HG02571 (cell line): ENCODE measurements at regions not wholly inside any gene's neighbourhood (a gene's known extent, or its start where the extent isn't known, plus 50 kb on each side); places are given as distances from the start of the nearest gene placed in this dataset.

Experiments used
- ATAC-seq: cut with Tn5 transposase; IDR thresholded peaks from one replicate; pipeline ENCODE4 v1.9.1; 2021; ENCODE audit warnings: mild to moderate bottlenecking, moderate library complexity; ENCODE audit not compliant: unreplicated experiment

DNA sequence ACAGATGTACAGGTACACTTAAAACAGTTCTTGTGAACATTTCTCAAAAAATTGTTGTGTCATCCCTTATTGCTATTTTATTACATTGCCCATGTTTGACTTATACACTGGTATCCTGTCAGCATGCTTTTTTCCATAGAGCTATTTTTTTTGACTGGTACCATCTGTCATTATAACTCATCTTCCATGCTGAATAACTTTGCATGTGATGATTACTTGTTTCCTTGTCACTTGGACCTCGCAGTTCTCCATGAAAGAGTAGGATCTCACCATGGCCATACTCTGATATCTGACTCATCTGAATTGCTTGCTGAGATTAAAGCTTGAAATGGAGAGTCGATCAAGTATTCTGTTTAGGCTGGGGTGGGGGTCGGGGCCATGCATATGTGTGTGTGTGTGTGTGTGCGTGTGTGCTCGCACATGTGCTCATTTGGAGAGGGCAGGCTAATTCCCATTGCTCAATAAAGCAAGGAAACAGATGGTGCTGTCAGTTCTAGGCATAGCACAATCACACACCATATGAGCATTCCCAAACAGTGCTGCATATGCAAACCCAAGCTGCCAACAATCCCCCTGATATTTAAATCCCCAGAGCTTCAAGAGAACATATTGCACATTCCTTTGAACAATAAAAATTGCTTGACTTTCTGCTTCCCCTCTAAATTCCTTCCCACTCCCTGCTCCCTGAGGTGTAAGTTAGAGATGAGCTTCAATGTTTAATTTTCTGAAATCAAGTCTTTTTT is 62.9 kb downstream of the NHLRC3 start:
- no peak for ATAC-seq

DNA sequence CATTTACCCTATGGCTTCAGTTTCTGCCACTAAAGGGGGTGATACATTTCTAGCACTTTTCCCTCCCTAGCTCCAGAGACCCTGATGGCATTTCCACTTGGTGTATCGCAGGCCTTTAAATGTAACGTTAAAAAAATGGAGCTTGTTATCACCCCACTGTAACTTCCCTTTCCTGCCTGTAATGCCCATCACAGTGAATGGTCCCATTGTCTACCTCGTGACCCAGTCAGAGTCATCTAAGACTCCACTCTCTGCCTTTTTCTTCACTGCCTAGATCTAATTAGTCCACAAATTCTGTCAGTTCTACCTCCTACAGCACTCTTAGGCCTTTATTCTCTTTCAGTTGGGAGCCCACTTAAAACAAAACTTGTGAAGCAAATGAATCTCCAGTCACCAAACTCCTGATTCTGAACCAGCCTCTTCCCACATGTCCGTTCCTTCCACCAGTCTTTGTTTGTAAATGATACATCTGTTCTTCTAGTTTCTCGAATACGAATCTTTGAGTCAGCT is 64.8 kb downstream of the NHLRC3 start:
- no peak for ATAC-seq

GRCh38 chr13:39105110-39105509 is 66.9 kb downstream of the NHLRC3 start:
- ATAC-seq = no peak

DNA sequence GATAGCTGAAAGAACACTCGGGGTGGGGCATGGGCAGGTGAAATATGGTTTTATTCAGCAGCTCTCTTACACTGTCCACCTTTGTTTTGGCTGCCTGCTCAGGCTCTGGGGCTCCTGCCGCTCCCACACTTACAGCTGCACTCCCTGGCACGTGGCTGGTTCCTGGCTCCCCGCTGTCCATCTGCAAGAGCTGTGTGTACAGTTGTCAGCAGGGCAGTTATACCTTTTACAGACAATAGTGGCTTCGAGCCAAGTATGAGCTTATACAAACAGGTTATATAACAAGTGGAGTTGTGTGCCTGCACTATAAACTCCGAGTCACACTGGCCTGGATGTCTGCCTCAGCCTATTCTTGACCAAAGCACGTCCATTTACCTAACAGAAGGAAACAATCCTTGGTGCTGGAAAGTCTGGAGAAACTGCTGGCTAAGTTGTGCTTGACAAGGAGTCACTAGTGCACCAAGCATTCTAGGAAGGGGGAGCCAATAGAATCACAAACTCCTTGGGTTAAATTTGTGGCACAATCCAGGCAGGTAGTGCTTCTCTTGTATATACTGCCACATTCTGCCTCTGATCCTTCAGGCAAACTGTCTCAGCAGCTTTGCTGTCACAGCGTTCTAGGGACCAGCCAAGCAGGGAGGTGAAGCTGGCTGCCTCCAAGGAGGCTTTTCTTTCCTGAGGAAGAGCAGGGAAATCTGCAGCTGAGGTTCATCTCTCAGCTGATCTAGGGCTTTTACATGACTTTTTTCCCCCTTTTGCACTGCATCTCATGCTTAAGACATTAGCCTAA is 68.2 kb downstream of the NHLRC3 start:
- ATAC-seq = no peak

GRCh38 chr13:39107561-39107960 is 69.3 kb downstream of the NHLRC3 start:
- ATAC-seq = no peak

GRCh38 chr13:39108783-39109182 is 70.5 kb downstream of the NHLRC3 start:
- ATAC-seq = no peak

GRCh38 chr13:39110518-39111097 is 72.4 kb downstream of the NHLRC3 start:
- ATAC-seq = no peak

GRCh38 chr13:39111145-39111544 is 72.9 kb downstream of the NHLRC3 start:
- no peak for ATAC-seq

- ATAC-seq = no peak
These were observed 81.2 kb downstream of the NHLRC3 start for GRCh38 chr13:39119422-39119821.

DNA sequence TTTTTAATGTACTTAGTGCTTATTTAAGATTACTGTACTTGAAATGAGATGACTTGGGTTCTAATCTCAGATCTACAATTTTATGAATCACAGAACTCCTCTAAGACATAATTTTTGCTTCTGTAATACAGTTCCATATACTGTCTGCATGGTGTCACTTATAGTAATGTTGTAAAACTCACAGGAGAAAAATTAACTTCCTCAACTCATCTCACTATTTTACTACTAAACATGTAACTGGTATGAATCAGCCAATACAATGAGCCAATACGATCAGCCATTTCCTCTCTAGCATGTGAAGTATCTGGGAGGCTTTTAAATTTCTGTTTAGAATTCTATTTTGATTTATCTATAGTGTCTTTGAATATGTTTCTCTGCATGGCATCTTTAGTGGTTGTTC is 85.3 kb downstream of the NHLRC3 start:
- ATAC-seq = no peak

DNA sequence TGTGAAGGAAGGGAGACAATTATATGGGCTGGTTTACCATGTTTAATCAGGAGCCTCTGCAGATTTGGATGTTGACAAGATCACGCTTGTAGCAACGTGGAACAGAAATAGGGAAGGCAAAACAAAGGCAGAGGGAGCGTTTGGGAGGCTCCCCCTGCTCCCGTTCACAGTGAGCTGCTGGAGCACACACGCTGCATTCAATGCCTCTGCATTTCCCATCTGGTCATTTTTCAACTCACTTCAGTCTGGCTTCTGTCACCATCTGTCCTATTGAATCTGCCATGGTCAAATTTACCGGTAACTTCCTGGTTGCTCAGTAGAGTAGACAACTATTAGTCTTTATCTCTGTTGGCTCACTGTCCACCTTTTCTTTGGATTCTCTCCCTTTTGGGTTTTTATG is 91.0 kb downstream of the NHLRC3 start:
- ATAC-seq = no peak

DNA sequence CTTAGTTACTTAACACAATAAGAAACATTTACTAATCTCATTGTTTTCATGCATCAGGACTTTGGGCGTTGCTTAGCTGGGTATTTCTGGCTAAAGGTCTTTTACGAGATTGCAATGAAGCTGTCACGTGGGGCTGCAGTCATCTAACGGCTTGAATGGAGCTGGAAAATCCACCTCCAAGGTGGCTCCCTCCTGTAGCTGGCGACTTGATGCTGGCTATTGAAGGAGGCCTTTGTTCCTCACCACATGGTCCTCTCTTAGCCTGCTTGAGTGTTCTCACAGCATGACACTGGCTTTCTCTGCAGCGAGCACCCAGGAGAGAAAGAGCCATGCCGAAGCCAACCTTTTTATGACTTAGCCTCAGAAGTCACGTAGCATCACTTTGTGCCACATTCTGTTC is 92.0 kb downstream of the NHLRC3 start:
- no peak for ATAC-seq

- no peak for ATAC-seq
These were observed 94.3 kb downstream of the NHLRC3 start for GRCh38 chr13:39132286-39133230.

DNA sequence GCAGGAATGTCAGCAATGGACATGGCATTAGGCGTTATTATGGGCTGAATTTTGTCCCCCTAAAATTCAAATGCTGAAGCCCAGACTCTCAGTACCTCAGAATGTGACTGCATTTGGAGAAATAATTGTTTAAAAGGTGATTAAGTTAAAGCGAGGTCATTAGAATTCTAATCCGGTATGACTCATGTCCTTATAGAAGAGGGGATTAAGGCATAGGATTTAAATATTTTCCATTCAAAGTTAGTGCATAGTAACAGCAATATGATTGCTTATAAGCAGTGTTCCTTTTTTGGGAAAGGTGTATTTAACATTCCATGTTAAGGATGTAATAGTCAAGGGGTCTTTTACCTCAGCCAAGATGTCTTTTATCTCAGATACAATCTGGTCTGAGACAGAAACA is 95.5 kb downstream of the NHLRC3 start:
- ATAC-seq = no peak

GRCh38 chr13:39134574-39134973 is 96.3 kb downstream of the NHLRC3 start:
- no peak for ATAC-seq

- no peak for ATAC-seq
These were observed 106.1 kb downstream of the NHLRC3 start for GRCh38 chr13:39144391-39144790.

- no peak for ATAC-seq
These were observed 106.8 kb downstream of the NHLRC3 start for GRCh38 chr13:39144941-39145533.

DNA sequence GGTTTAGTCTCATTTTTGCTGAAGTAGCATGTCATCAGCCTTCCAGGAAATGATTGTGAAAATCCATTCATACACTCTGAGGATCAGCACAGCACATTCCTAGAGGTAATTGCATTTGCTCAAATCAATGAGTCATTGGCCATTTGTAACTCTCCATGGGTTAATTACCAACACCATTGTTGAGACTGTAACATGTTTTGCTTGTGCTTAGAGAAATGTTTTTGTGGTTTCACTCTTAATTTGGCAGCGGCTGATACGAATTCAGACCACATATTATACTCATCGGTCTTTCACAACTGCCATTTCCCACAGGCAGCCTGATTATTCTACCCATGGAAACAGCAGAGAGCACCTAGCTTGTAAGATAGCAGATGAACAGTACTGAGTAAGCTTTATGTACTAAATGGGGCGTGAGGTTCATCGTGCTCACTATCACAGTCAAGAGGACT is 110.3 kb downstream of the NHLRC3 start:
- ATAC-seq = no peak

GRCh38 chr13:39149896-39150295 is 111.6 kb downstream of the NHLRC3 start:
- no peak for ATAC-seq

GRCh38 chr13:39154041-39154440 is 115.8 kb downstream of the NHLRC3 start:
- ATAC-seq = no peak
